ENCODE measurements at regions not wholly inside any gene's neighbourhood (a gene's known extent, or its start where the extent isn't known, plus 50 kb on each side); places are given as distances from the start of the nearest gene placed in this dataset.
"Not testable (repeated sequence)": the region's sequence is repeated elsewhere in the genome, so short reads cannot be mapped to it uniquely, and the experiment has no call there.

DNA sequence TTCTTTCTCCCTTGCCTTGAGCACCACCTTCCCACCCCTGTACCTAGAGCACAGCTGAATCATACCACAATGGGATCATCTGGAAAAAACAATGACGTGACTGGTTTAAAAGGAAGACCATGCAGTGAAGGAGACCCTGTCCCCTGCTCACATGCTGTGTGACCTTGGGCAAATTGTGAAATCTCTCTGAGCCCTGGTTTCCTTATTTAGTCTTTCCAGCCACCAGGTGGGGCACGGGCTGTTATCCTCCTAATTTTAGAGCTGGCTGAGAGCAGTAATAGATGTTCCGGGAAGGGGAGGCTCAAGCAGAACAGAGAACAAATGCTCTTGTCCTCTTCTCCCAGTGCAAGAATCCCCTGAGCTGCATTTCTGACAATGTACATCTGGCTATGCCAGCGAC, 198.3 kb downstream of the RPS24 start:
- DNase-seq (ENCODE audit: extremely low read depth in 1 of 2, low read depth in 1 of 2), result no peak

DNA sequence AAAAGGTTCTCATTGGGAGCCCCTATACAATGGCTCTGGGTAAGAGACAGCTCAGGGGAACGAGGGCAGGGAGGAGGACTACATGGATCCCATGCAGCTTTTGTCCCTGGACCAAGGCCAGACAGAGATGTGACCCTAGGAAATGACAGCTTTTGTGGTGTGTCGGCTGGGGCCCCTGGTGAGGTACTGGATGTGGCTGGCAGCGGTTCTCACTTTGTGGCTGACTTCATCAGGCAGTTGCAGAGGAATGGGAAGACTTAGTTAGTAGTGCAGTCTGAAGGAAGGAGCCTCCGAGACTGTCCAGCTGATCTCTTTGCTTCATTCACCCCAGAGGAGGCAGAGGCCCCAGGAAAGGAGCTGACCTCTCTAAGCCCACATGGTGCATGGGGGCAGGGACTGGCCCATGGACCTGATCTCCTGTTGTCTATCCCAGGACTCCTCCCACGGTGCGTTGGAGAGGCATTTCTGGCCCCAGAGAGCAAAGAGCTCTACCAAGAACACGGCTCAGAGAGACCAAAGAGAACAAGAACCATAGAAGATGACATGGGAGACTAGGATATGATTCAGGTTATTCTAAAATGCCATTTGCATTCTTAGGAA, 202.9 kb downstream of the RPS24 start:
- DNase-seq (ENCODE audit: extremely low read depth in 1 of 2, low read depth in 1 of 2), result no peak

GRCh38 chr10:78237951-78238350, 204.3 kb downstream of the RPS24 start:
- DNase-seq (ENCODE audit: extremely low read depth in 1 of 2, low read depth in 1 of 2), result not testable (repeated sequence)

- no peak for DNase-seq (ENCODE audit: extremely low read depth in 1 of 2, low read depth in 1 of 2)
Observed at GRCh38 chr10:78247266-78247665, 213.6 kb downstream of the RPS24 start.

- no peak for DNase-seq (ENCODE audit: extremely low read depth in 1 of 2, low read depth in 1 of 2)
Observed at GRCh38 chr10:78247821-78248220, 214.2 kb downstream of the RPS24 start.

- DNase-seq (ENCODE audit: extremely low read depth in 1 of 2, low read depth in 1 of 2), result no peak
Observed at GRCh38 chr10:78248651-78249464, 215.2 kb downstream of the RPS24 start.

DNA sequence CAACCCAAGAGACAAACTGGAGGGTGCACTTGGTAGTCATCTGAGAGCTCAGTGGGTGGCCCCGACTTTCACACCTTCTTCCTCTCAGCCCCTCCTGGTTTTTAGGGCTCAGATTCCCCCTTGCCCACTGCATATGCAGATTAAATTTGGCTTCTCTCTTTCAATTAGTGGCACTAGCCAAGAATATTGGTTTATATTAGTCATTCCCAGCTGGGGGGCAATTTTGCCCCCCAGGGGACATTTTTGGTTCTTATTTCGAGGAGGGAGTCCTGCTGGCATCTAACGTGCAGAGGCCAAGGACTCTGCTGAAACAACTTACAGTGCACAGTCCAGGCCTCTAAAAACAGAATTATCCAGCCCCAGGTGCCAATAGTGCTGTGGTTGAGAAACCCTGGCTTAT, 216.0 kb downstream of the RPS24 start:
- no peak for DNase-seq (ENCODE audit: extremely low read depth in 1 of 2, low read depth in 1 of 2)

DNA sequence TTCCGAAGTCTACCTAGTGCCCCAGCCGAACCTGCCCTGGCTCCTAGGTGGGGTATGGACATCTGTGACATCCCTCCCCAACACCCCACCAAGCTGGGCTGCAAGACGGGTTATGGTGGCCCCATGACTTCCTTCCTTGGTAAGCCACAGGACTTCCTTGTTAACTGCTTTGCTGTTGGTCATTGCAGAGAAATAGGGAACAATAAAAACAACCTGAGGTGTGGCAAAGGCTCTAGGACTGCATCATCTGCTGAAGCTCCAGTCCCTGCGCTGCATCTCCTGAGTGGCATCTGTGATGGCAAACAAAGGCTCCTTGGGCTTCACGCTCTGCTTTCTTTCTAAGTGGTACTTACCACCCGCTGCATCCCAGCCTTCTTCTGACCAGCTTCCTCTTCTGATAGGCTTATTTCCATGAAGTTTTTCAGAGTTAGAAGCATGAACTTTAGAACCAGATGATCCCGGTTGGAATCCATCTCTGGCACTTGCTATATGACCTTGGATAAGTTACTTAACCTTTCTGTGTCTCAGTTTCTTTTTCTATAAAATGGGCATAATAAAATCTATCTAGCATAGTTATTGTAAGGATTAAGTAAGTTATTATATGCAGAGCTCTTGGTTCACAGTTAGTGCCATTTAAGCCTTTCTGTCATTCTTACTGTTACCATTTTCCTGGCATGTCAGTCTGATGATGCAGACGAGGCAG, 216.8 kb downstream of the RPS24 start:
- DNase-seq (ENCODE audit: extremely low read depth in 1 of 2, low read depth in 1 of 2), result no peak

DNA sequence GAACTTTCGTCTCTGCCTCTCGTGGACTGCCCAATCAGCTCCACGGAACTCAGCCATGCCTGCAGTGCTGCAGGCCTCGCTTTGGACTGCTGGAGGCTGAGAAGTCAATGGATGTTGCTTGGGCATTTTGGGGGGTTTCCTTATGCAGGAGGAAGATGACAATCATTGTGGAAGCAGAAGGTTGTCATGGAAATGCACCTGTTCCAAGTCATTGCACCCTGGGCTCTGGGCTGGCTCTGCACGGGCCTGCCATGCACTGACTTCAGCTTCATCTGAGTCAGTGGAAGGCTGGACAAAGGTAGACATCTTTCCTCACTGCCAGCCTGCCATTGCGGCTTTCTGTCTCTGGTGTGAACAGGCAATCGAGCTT, 217.3 kb downstream of the RPS24 start:
- no peak for DNase-seq (ENCODE audit: extremely low read depth in 1 of 2, low read depth in 1 of 2)

GRCh38 chr10:78252286-78252685, 218.6 kb downstream of the RPS24 start:
- no peak for DNase-seq (ENCODE audit: extremely low read depth in 1 of 2, low read depth in 1 of 2)

DNA sequence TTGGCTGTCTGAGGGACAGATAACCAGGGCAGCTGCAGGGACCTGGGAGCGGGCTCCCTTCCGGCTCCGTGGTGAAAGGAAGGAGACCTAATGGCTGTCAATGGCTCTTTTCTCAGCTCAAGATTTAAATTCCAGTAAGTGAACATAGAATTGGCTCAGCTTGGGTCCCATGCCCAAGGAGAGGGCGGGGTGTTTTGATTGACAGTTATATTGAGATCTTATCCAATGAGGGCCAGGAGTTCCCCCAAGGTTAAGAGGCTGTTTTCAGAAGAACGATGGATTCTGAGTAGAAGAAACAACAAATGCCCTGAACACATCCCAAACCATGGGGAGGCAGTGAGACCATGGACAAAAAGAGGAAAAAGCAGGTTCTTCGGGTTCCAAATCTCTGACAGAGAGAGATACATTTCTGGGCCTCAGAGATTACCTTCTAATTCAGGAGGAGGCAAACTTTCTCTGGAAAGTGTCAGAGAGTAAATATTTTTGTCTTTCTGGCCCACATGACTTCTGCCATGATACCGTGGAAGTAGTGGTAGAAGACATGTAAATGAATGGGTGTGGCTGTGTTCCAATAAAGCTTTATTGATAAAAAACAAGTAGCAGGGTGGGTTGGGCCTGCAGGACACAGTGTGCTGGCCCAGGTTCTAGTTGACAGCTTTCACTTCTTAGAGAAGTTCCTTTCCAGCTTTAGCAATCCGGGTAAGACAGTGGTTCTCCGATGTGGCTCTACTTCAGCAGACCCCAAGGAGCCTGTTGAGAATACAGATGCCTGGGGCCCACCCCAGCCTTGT, 219.6 kb downstream of the RPS24 start:
- DNase-seq (ENCODE audit: extremely low read depth in 1 of 2, low read depth in 1 of 2), result no peak

DNA sequence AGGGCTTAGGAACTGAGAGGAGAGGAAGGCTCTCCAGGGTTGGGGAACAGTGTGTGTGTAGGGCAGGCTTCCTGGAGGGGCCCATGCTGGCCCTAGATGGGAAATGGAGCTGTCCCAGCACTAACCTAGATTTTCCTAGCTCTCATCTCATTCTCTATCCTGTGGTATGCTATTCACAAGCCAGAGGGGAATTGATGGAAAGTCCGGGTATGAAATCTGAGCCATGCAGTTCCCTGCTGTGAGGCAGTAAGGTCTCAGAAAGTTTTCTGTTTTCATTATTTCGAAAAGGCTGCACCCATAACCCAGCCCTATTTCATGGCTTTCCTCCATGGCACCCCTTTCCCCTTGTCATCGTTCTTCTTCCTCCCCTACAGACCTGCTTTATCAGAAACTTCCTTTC, 220.3 kb downstream of the RPS24 start:
- no peak for DNase-seq (ENCODE audit: extremely low read depth in 1 of 2, low read depth in 1 of 2)

- DNase-seq (ENCODE audit: extremely low read depth in 1 of 2, low read depth in 1 of 2), result no peak
Observed at GRCh38 chr10:78255214-78255613, 221.6 kb downstream of the RPS24 start.

DNA sequence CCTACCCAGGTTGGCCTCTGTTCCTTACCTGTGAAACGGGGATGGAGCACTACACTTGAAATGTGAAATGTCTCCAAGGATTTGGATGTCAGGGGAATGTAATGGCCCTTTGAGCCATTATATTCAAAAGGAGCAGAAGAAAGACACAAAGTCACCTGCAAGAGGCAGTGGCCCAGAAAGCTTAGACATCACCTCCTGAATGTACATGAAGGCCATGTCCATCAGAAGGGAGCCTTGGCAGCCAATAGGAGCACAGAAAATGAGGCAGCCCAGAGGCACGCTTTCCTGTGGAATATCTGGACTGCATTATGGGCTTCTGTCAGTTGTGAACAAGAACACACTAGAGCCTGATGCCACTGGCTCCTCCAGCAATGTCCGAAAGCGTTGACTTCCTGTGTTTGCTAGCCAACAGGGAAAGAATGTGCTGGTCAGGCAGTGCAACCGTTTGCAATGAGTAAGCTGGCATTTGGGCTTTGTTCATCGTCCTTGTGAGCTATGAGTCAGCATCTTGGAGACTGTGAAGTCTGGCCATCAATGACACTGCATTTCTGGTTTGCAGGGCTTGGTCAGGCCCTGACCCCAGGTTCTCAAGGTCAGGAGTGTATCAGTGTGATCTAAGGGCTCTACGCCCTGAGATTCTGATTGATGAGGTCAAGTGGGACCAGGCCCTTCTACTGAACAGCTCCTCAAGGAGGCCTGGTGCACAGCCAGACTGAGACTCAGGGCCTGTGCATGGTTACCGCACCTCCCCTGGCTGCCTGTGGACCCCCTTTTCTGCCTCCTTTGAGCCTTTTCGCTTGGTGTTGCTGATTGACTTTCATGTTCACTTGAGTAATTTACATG, 222.4 kb downstream of the RPS24 start:
- no peak for DNase-seq (ENCODE audit: extremely low read depth in 1 of 2, low read depth in 1 of 2)

DNA sequence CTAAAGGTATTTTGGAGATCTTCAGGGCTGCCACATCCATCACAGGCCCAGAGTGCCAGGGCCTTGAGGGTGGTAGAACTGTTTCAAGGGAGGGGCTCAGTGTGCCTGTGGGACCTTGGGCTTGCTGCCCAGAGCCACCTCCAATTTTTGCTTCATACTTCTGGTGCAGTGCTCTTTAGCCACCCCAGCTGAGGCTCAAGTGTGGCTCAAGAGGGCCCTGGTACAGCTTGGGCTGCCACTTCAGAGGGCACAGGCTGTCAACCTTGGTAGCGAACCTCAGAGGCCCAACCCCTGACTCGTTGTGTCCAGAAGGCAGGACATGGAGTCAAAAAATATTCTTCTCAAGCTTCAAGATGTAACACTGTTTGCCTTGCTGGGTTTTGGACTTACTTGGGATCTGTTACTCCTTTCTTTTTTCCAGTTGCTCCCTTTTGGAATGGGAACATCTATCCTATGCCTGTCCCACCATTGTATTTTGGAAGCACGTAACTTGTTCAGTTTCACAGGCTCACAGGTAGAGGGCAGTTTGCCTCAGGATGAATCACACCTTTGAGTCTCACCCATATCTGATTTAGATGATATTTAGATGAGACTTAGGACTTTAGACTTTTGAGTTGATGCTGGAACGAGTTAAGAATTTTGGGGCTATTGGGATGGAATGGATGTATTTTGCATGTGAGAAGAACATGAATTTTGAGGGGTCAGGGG, 224.8 kb downstream of the RPS24 start:
- DNase-seq (ENCODE audit: extremely low read depth in 1 of 2, low read depth in 1 of 2), result no peak

- DNase-seq (ENCODE audit: extremely low read depth in 1 of 2, low read depth in 1 of 2), result no peak
Observed at GRCh38 chr10:78259391-78259790, 225.7 kb downstream of the RPS24 start.

DNA sequence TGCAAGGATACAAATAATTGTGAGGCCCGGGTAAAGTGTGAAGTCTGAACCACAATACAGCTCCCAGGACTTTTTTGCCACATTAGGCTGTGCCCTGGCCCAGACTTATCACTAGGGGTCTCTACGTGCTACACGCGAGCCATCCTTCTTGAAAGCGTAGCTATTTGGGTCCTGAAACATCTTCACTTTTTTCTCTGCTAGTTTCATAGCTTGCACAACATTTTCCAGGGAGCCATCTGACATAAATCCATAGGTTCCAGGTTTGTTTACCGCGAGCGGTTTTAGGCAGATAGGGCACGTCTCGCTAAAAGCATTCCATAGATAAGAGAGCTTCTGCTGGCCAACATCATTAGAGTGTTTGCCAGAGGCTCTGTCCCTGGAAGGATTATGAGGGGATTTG, 226.5 kb downstream of the RPS24 start:
- no peak for DNase-seq (ENCODE audit: extremely low read depth in 1 of 2, low read depth in 1 of 2)

- DNase-seq (ENCODE audit: extremely low read depth in 1 of 2, low read depth in 1 of 2), result no peak
Observed at GRCh38 chr10:78260680-78261079, 227.0 kb downstream of the RPS24 start.

GRCh38 chr10:78261291-78261690, 227.6 kb downstream of the RPS24 start:
- DNase-seq (ENCODE audit: extremely low read depth in 1 of 2, low read depth in 1 of 2), result no peak

GRCh38 chr10:78262860-78263259, 229.2 kb downstream of the RPS24 start:
- DNase-seq (ENCODE audit: extremely low read depth in 1 of 2, low read depth in 1 of 2), result no peak
